ENCODE measurements at regions not wholly inside any gene's neighbourhood (a gene's known extent, or its start where the extent isn't known, plus 50 kb on each side); places are given as distances from the start of the nearest gene placed in this dataset.
A peak's percentile ranks its signal among the peaks of the same experiment; 100 is the strongest.

DNA sequence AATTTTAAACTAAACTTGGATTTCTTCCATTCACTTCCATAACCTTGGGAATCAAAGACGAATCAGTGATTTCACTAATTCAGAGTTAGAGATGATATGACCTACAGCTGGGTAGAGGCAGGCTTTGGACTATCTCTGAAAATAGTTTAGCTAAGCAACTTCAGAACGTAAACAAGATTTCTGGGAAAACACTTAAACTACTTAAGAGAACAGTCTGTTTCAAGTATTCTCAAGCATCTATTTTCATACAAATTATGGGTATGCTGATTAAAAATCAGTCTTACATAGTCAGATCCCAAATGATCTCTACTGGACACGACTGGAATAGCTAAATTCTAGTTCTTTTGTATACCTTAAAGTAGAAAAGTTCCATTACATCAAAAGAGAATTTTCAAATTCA, 179.9 kb downstream of the PLCE1 start:
- WGBS, 2 donors (ENCODE audit: low coverage in 1 of 2): 23 to 47% methylated on average over 3 of the region's 3 CpGs
- H3K9me3 ChIP-seq: no peaks in the 10 kb centered on the region
- H3K27ac ChIP-seq: no peak overlapping the region
- H3K4me1 ChIP-seq: peaks cover 0 to 11% (median 0%) of the 10 kb centered on the region in 3 donors
- TF ChIP-seq POLR2AphosphoS5 (IDR thresholded peaks at IDR 0.05) (no peak), EP300 (IDR thresholded peaks at IDR 0.05) (no peak), POLR2A (IDR thresholded peaks at IDR 0.05) (no peak)
- TF ChIP-seq, protein P1, sequence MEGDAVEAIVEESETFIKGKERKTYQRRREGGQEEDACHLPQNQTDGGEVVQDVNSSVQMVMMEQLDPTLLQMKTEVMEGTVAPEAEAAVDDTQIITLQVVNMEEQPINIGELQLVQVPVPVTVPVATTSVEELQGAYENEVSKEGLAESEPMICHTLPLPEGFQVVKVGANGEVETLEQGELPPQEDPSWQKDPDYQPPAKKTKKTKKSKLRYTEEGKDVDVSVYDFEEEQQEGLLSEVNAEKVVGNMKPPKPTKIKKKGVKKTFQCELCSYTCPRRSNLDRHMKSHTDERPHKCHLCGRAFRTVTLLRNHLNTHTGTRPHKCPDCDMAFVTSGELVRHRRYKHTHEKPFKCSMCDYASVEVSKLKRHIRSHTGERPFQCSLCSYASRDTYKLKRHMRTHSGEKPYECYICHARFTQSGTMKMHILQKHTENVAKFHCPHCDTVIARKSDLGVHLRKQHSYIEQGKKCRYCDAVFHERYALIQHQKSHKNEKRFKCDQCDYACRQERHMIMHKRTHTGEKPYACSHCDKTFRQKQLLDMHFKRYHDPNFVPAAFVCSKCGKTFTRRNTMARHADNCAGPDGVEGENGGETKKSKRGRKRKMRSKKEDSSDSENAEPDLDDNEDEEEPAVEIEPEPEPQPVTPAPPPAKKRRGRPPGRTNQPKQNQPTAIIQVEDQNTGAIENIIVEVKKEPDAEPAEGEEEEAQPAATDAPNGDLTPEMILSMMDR (IDR thresholded peaks at IDR 0.05): no peak
- H3K27me3 ChIP-seq: no peaks in the 10 kb centered on the region
- no peak for ATAC-seq
- no peaks in the 10 kb centered on the region for H3K36me3 ChIP-seq
- no peak overlapping the region for H3K4me3 ChIP-seq

DNA sequence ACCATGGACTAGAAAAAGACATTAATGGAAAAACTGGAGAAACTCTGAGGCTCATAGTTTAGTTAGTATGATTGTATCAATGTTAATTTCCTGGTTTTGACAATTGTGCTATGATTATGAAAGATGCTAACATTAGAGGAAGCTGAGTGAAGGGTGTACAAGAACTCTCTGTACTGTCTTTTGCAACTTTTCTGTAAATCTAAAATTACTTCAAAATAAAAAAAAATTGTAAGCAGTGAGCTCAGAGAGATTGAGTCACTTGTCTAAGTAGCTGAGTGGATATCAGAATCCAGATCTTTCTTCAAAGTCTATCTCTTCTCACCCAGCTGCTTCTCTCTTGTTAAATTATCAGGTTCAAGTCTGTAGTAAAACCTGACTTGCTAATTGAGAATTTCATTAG, 181.1 kb downstream of the PLCE1 start:
- H3K27ac ChIP-seq: no peak overlapping the region

DNA sequence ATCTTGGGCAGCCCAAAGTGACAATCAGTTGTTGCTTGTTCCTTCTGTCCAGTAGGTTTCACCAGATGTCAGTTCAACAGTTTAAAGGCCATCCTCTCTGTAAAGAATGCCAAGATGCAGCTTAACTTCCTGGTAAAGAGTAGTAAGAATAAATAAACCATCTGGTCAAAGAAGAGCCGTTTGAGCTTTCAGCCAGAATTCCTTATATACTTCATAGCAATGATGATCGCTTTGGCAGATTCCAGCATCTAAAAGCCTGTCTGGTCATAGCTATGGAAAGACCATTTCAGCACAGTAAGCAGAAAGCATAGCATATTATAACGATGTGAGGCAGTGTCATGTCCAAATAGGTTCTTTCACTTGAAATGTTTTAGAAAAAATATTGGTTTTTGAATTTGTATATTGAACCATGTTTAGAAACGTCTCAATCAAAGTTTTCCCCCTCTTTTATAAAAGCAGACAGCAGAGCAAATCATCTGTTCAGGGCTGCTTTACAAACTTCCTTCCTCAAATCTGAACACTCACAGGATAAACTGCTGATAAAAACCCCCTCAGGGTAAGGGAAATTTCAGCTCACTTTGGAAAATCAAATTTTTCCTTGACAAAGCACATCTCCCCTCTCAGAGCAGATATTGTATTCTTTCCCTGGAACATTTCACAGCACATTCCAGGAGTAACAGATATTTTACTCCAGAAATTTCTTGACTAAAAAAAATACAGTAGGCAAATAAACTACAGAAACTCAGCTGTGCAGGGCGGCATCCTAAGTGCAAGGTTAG, 184.1 kb downstream of the NOC3L start:
- 43 to 52% methylated on average over 5 of the region's 5 CpGs for WGBS, 2 donors (ENCODE audit: low coverage in 1 of 2)
- no peak overlapping the region for H3K27ac ChIP-seq
- no peaks in the 10 kb centered on the region for H3K27me3 ChIP-seq
- no peak for ATAC-seq
- no peak overlapping the region for H3K4me3 ChIP-seq
- no peaks in the 10 kb centered on the region for H3K36me3 ChIP-seq
- TF ChIP-seq POLR2A (IDR thresholded peaks at IDR 0.05): no peak
- TF ChIP-seq, protein P1 (IDR thresholded peaks at IDR 0.05): no peak
- no peak for TF ChIP-seq POLR2AphosphoS5 (IDR thresholded peaks at IDR 0.05)
- no peak for TF ChIP-seq EP300 (IDR thresholded peaks at IDR 0.05)
- no peaks in the 10 kb centered on the region for H3K9me3 ChIP-seq
- peaks cover 0 to 17% (median 0%) of the 10 kb centered on the region in 3 donors for H3K4me1 ChIP-seq

More for the DNA sequence above, 181.1 kb downstream of the PLCE1 start:
- no peaks in the 10 kb centered on the region for H3K36me3 ChIP-seq
- no peaks in the 10 kb centered on the region for H3K9me3 ChIP-seq
- no peak for TF ChIP-seq POLR2AphosphoS5 (IDR thresholded peaks at IDR 0.05)
- no peak for TF ChIP-seq EP300 (IDR thresholded peaks at IDR 0.05)
- no peak for TF ChIP-seq POLR2A (IDR thresholded peaks at IDR 0.05)
- TF ChIP-seq, protein P1 (IDR thresholded peaks at IDR 0.05): no peak
- peak; percentile 60 for ATAC-seq
- no peaks in the 10 kb centered on the region for H3K27me3 ChIP-seq
- peaks cover 0 to 17% (median 0%) of the 10 kb centered on the region in 3 donors for H3K4me1 ChIP-seq
- H3K4me3 ChIP-seq: no peak overlapping the region

DNA sequence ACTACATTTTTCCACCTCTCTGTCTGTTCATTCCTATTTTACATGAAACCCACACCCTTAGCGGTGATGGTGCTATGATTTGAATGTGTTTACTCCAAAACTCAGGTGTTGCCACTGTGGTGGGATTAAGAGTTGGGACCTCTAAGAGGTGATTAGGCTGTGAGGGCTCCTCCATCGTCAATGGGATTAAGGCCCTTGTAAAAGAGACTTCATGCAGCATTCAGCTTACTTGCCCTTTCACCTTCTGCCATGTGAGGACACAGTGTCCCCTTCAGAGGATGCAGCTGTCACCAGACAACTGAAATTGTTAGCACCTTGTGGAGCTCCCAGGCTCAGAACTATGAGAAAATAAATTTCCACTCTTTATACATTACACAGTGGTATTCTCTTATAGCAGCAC, 182.2 kb downstream of the NOC3L start:
- Histone ChIP-seq H3K36me3 (no peaks in the 10 kb centered on the region), H3K27me3 (no peaks in the 10 kb centered on the region), H3K4me1 (peaks cover 0 to 17% (median 0%) of the 10 kb centered on the region in 3 donors), H3K4me3 (no peak overlapping the region), H3K9me3 (no peaks in the 10 kb centered on the region), H3K27ac (no peak overlapping the region)
- 52 to 80% methylated on average over 2 of the region's 2 CpGs for WGBS, 2 donors (ENCODE audit: low coverage in 1 of 2)
- ATAC-seq: no peak
- no peak for TF ChIP-seq POLR2AphosphoS5 (IDR thresholded peaks at IDR 0.05)
- TF ChIP-seq, protein P1 (IDR thresholded peaks at IDR 0.05): no peak
- no peak for TF ChIP-seq POLR2A (IDR thresholded peaks at IDR 0.05)
- TF ChIP-seq EP300 (IDR thresholded peaks at IDR 0.05): no peak

DNA sequence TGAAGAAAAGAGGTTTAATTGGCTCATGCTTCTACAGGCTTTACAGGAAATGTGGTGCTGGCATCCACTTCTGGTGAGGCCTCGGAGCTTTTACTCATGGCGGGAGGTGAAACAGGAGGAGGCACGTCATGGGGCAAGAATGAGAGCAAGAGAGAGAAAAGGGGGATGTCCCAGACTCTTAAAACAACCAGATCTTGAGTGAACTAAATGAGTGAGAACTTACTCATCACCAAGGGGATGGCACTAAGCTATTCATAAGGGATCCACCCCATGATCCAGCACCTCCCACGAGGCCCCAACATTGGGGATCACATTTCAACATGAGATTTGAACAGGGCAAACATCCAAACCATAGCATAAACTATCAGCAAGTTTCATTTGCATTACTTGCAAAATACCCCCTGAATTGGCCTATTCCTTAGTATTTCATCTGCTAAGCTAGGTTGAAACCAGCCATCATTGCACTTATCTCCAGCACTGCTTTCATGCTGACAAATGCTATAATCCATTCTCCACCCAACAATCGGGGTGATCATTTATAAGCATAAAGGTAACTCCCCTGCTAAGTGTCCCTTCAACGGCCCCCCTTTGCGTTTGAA, 179.0 kb downstream of the NOC3L start:
- Histone ChIP-seq H3K27me3 (no peaks in the 10 kb centered on the region), H3K9me3 (no peaks in the 10 kb centered on the region), H3K4me1 (peaks cover 0 to 4% (median 0%) of the 10 kb centered on the region in 3 donors), H3K4me3 (no peak overlapping the region), H3K36me3 (no peaks in the 10 kb centered on the region), H3K27ac (no peak overlapping the region)
- TF ChIP-seq POLR2AphosphoS5 (IDR thresholded peaks at IDR 0.05) (no peak), EP300 (IDR thresholded peaks at IDR 0.05) (no peak), POLR2A (IDR thresholded peaks at IDR 0.05) (no peak)
- TF ChIP-seq, protein P1 (IDR thresholded peaks at IDR 0.05): no peak
- no peak for ATAC-seq
- 75 to 90% methylated on average over 5 to 7 of the region's 7 CpGs for WGBS, 2 donors (ENCODE audit: low coverage in 1 of 2)

Data from gastroesophageal sphincter (tissue), 4 donors.